ENCODE measurements at regions not wholly inside any gene's neighbourhood (a gene's known extent, or its start where the extent isn't known, plus 50 kb on each side); places are given as distances from the start of the nearest gene placed in this dataset.

GRCh38 chr20:60461993-60462392 lies 503.8 kb downstream of the CDH26 start:
- no peak overlapping the region for H2AFZ ChIP-seq (ENCODE audit: low read length)
- TF ChIP-seq CBX5 (IDR thresholded peaks at IDR 0.05; ENCODE audit: low read depth, low read length) (no peak), ATF2 (IDR thresholded peaks at IDR 0.05; ENCODE audit: low read length) (no peak)
- no peak overlapping the region for H3K4ac ChIP-seq (replicated peaks; ENCODE audit: insufficient read length, low read depth, low read length)
- H4K20me1 ChIP-seq (replicated peaks in 1 of 2; ENCODE audit: control insufficient read depth in 1 of 2, insufficient read depth in 2 of 2, low read length in 2 of 2): no peaks in the 10 kb centered on the region
- H3K56ac ChIP-seq (replicated peaks; ENCODE audit: insufficient read length, low read depth, low read length): no peak overlapping the region
- no peak overlapping the region for H2BK15ac ChIP-seq (ENCODE audit: low read length)
- H3K14ac ChIP-seq (ENCODE audit: insufficient read length): no peak overlapping the region
- no peak overlapping the region for H3K23ac ChIP-seq (ENCODE audit: insufficient read length)
- H3K9ac ChIP-seq (replicated peaks in 1 of 4; ENCODE audit: extremely low read depth in 1 of 4, low read depth in 3 of 4, low read length in 3 of 4): no peak overlapping the region
- no peak overlapping the region for H2AK5ac ChIP-seq (ENCODE audit: low read depth, low read length)
- no peak overlapping the region for H3K18ac ChIP-seq (ENCODE audit: extremely low read depth, low read length)
- H3K79me1 ChIP-seq (ENCODE audit: low read depth, low read length): no peaks in the 10 kb centered on the region
- H4K8ac ChIP-seq (ENCODE audit: extremely low read depth, insufficient read depth, low read length): no peak overlapping the region
- no peaks in the 10 kb centered on the region for H3K23me2 ChIP-seq (ENCODE audit: low read depth, low read length)
- H4K5ac ChIP-seq (ENCODE audit: insufficient read length, low read depth, low read length): no peak overlapping the region
- H2BK12ac ChIP-seq (ENCODE audit: low read depth, low read length): no peak overlapping the region
- H4K91ac ChIP-seq (replicated peaks; ENCODE audit: insufficient read length, low read length): no peak overlapping the region
- 100% methylated on average over 2 of the region's 2 CpGs; no CpG with 5 or more reads in 1 of the 2 experiments for WGBS, 2 experiments (ENCODE audit: extremely low coverage in 1 of 2, insufficient coverage in 1 of 2, insufficient read length in 1 of 2, insufficient replicate concordance in 2 of 2, low coverage in 1 of 2, low lambda C conversion rate in 2 of 2, missing lambda C conversion rate in 1 of 2)
- no peak overlapping the region for H2BK5ac ChIP-seq (ENCODE audit: low read depth, low read length)
- FAIRE-seq: no peak
- no peak overlapping the region for H2BK120ac ChIP-seq (replicated peaks; ENCODE audit: low read depth, low read length)
- no peak overlapping the region for H3K4me2 ChIP-seq (ENCODE audit: insufficient read depth in 1 of 2, low read depth in 2 of 2, low read length in 2 of 2)
- H3K4me3 ChIP-seq (ENCODE audit: extremely low read depth in 1 of 4, insufficient read depth in 2 of 4, low read depth in 3 of 4, low read length in 4 of 4): no peak overlapping the region
- H3K4me1 ChIP-seq (replicated peaks in 1 of 4; ENCODE audit: control insufficient read depth in 3 of 4, insufficient read depth in 4 of 4, low read length in 3 of 4): no peaks in the 10 kb centered on the region
- H3K79me2 ChIP-seq (ENCODE audit: control insufficient read depth in 1 of 2, insufficient read depth in 2 of 2, low read length in 2 of 2): no peaks in the 10 kb centered on the region
- no peaks in the 10 kb centered on the region for H3K27me3 ChIP-seq (replicated peaks in 1 of 4; ENCODE audit: control insufficient read depth in 3 of 4, extremely low read depth in 1 of 4, insufficient read depth in 3 of 4, low read length in 3 of 4)
- CTCF ChIA-PET (ENCODE audit: partially characterized antibody): no interaction called here
- H3K27ac ChIP-seq (ENCODE audit: low read depth, low read length): no peak overlapping the region
- no peak for DNase-seq (ENCODE audit: low read depth in 1 of 2, low spot score in 2 of 2)
- POLR2A ChIA-PET (ENCODE audit: partially characterized antibody): no interaction called here
- H3K36me3 ChIP-seq (ENCODE audit: control insufficient read depth in 2 of 4, insufficient read depth in 4 of 4, low read length in 3 of 4): no peaks in the 10 kb centered on the region
- no peaks in the 10 kb centered on the region for H3K9me3 ChIP-seq (ENCODE audit: insufficient read depth in 2 of 2, low read depth in 1 of 2, low read length in 1 of 2)
- H2BK20ac ChIP-seq (ENCODE audit: low read length): no peak overlapping the region

All from H1 (cell line).